ENCODE measurements at regions not wholly inside any gene's neighbourhood (a gene's known extent, or its start where the extent isn't known, plus 50 kb on each side); places are given as distances from the start of the nearest gene placed in this dataset.

DNA sequence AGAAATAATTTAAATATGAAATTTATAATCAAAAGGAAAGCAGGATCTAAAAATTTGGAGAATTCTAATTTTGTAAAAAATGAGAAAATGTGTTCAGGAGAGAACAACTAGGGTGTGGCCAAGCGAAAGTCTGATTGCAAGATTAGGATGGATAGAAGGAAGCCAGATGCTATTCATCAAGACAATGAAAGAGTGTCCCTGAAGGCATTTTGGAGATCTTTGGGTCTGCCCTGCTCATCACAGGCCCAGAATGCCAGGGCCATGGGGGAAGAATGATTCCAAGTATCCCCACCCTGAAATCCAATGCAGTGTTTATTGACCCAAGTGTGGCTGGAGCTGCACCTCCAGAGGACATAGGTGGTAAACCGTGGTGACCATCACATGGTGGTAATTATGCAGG is 724.0 kb upstream of the FZD8 start:
- Histone ChIP-seq H3K27me3 (replicated peaks; ENCODE audit: control insufficient read depth, insufficient read depth, low read length) (no peaks in the 10 kb centered on the region), H3K4me3 (replicated peaks; ENCODE audit: low read depth, low read length) (no peak overlapping the region), H3K36me3 (ENCODE audit: control insufficient read depth, insufficient read depth, low read length) (no peaks in the 10 kb centered on the region)
- TF ChIP-seq, protein P1, sequence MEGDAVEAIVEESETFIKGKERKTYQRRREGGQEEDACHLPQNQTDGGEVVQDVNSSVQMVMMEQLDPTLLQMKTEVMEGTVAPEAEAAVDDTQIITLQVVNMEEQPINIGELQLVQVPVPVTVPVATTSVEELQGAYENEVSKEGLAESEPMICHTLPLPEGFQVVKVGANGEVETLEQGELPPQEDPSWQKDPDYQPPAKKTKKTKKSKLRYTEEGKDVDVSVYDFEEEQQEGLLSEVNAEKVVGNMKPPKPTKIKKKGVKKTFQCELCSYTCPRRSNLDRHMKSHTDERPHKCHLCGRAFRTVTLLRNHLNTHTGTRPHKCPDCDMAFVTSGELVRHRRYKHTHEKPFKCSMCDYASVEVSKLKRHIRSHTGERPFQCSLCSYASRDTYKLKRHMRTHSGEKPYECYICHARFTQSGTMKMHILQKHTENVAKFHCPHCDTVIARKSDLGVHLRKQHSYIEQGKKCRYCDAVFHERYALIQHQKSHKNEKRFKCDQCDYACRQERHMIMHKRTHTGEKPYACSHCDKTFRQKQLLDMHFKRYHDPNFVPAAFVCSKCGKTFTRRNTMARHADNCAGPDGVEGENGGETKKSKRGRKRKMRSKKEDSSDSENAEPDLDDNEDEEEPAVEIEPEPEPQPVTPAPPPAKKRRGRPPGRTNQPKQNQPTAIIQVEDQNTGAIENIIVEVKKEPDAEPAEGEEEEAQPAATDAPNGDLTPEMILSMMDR (IDR thresholded peaks at IDR 0.05; ENCODE audit: insufficient read depth, low read length, poor library complexity, severe bottlenecking) = no peak
- no peak for DNase-seq (ENCODE audit: extremely low read depth, insufficient read length)

DNA sequence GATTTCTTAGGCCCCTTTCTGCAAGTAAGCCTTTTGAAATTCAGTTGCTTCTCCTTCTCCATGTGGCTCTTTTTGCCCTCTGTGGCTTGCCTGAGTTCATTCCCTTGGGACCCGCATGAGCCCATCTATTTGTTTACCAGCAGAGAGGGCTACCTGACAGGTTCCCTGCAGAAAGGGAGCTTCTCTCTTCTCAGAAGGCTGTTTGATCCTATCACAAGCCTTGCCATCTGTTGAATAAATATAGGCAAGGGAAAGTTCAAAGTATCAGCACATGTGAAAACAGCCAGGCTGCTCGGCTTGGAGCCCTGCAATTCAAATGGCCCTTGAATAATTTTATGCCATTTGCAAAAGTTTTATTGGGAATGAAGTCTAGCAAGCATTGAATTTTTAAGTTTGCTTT is 720.2 kb upstream of the FZD8 start:
- TF ChIP-seq, protein P1 (IDR thresholded peaks at IDR 0.05; ENCODE audit: insufficient read depth, low read length, poor library complexity, severe bottlenecking) = no peak
- H3K27me3 ChIP-seq (replicated peaks; ENCODE audit: control insufficient read depth, insufficient read depth, low read length) = no peaks in the 10 kb centered on the region
- H3K36me3 ChIP-seq (ENCODE audit: control insufficient read depth, insufficient read depth, low read length) = no peaks in the 10 kb centered on the region
- no peak for DNase-seq (ENCODE audit: extremely low read depth, insufficient read length)
- H3K4me3 ChIP-seq (replicated peaks; ENCODE audit: low read depth, low read length) = no peak overlapping the region

DNA sequence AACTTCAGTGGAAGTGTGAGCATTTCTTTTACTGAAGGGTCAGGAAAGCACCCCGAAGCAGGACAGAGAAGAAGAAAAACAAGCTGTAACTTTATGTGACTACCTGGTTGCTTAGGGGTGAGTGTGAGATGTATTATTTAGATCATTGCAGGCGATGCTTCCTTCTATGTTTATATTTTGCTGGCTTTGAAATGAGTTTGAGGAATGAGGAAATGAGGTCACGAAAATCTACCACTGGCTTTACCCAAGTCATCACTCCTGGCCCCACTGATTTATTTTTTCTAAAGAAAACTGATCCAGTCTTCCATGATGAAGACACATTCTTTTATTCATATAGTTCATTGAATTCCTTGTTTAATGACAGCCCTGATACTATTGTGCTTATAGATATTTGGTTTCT is 716.6 kb upstream of the FZD8 start:
- H3K36me3 ChIP-seq (ENCODE audit: control insufficient read depth, insufficient read depth, low read length) = no peaks in the 10 kb centered on the region
- no peak overlapping the region for H3K4me3 ChIP-seq (replicated peaks; ENCODE audit: low read depth, low read length)
- TF ChIP-seq, protein P1 (IDR thresholded peaks at IDR 0.05; ENCODE audit: insufficient read depth, low read length, poor library complexity, severe bottlenecking) = no peak
- no peaks in the 10 kb centered on the region for H3K27me3 ChIP-seq (replicated peaks; ENCODE audit: control insufficient read depth, insufficient read depth, low read length)
- no peak for DNase-seq (ENCODE audit: extremely low read depth, insufficient read length)

DNA sequence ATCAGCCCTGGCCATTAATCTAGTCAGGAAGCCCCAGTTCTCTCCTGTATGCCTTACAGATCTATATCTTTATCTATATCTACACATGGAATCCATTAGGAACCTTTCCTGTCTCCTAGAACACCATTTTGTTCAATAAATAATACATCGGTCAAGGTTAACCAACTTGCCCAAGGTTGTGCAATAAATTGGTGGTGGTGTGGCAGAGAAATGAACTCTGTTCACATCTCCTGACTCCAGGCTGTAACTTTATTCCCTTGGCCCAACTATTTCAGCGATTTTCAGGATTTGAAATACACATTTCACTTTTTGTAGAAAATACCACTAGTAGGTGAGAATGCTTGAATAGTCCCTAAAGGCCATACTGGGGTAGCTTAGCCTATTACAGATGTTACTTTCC is 712.5 kb upstream of the FZD8 start:
- TF ChIP-seq, protein P1 (IDR thresholded peaks at IDR 0.05; ENCODE audit: insufficient read depth, low read length, poor library complexity, severe bottlenecking) = no peak
- no peak for DNase-seq (ENCODE audit: extremely low read depth, insufficient read length)
- H3K4me3 ChIP-seq (replicated peaks; ENCODE audit: low read depth, low read length) = no peak overlapping the region
- H3K27me3 ChIP-seq (replicated peaks; ENCODE audit: control insufficient read depth, insufficient read depth, low read length) = no peaks in the 10 kb centered on the region
- no peaks in the 10 kb centered on the region for H3K36me3 ChIP-seq (ENCODE audit: control insufficient read depth, insufficient read depth, low read length)

DNA sequence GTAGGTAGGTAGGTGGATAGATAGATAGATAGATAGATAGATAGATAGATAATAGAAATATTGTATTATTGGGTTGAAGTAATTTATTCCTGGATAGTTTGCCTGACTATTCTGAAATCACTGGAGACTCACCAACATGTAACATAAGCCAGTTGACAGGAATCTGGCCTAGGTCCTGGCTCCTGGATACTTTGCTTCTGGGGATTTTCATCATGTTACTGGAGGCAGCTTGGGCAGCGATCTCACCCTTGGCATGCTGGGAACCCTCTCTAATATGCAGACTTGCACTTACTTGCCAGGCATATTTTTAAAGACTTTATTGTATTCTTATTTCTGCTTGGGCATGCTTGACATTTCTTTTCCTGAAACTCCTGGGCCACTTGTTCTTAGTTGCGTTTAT is 709.1 kb upstream of the FZD8 start:
- Histone ChIP-seq H3K36me3 (ENCODE audit: control insufficient read depth, insufficient read depth, low read length) (no peaks in the 10 kb centered on the region), H3K4me3 (replicated peaks; ENCODE audit: low read depth, low read length) (no peak overlapping the region), H3K27me3 (replicated peaks; ENCODE audit: control insufficient read depth, insufficient read depth, low read length) (no peaks in the 10 kb centered on the region)
- no peak for DNase-seq (ENCODE audit: extremely low read depth, insufficient read length)
- TF ChIP-seq, protein P1 (IDR thresholded peaks at IDR 0.05; ENCODE audit: insufficient read depth, low read length, poor library complexity, severe bottlenecking) = no peak

DNA sequence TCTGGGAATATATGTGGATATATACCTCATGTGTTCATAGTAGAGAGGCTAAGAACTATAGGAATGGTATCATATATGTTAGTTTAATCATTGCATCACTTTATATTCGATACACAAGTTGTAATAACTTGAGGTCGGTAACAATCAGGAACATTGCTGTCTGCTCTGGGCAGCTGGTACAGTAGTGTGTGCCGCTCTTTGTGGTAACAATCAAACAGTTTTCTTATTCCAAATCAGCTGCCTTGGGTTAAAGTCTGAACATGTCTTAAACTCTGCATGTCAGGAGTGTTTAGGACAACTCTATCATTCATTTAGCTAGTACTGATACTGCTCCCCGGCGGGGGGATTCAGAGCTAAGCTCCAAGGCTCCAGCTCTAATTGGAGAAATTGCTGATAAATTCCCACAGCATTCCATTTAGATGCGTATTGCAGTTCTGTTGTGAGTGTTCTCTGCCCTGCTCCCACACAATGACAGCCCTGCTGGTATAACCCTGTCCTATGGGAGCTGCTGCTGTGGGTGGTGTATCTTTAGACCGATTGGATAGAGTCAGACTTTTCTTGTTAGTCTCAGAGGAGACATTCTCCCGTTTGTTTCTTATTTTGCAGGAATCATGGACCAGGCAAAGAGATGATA is 707.5 kb upstream of the FZD8 start:
- H3K27me3 ChIP-seq (replicated peaks; ENCODE audit: control insufficient read depth, insufficient read depth, low read length) = no peaks in the 10 kb centered on the region
- TF ChIP-seq, protein P1 (IDR thresholded peaks at IDR 0.05; ENCODE audit: insufficient read depth, low read length, poor library complexity, severe bottlenecking) = no peak
- no peaks in the 10 kb centered on the region for H3K36me3 ChIP-seq (ENCODE audit: control insufficient read depth, insufficient read depth, low read length)
- no peak overlapping the region for H3K4me3 ChIP-seq (replicated peaks; ENCODE audit: low read depth, low read length)
- DNase-seq (ENCODE audit: extremely low read depth, insufficient read length) = no peak
